ENCODE measurements at regions not wholly inside any gene's neighbourhood (a gene's known extent, or its start where the extent isn't known, plus 50 kb on each side); places are given as distances from the start of the nearest gene placed in this dataset.

DNA sequence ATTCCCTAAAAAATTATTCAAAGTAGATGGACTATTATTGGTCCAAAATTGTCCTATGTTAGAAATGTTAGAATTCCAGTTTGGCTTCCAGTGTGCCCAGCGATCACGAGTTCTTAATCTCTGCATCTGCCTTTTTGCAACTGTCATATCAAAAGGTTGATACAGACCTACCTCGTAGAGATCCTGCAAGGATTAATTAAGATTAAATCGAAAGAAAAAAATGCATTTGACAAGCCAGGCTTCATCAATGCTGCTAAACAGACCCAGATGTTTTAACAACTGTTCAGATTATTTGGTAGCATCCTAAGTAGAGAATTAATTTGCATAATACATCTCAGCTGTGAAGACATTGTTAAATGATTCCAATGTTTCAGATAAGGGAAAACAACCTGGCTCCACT, 336.5 kb downstream of the CRPPA start:
- no peaks in the 10 kb centered on the region for H3K36me3 ChIP-seq (ENCODE audit: control insufficient read depth, insufficient read depth, low read length)
- WGBS, 2 experiments: 95% methylated on average over 4 of the region's 4 CpGs
- no peaks in the 10 kb centered on the region for H3K27me3 ChIP-seq (ENCODE audit: control insufficient read depth, insufficient read depth, low read length, poor library complexity, severe bottlenecking)

DNA sequence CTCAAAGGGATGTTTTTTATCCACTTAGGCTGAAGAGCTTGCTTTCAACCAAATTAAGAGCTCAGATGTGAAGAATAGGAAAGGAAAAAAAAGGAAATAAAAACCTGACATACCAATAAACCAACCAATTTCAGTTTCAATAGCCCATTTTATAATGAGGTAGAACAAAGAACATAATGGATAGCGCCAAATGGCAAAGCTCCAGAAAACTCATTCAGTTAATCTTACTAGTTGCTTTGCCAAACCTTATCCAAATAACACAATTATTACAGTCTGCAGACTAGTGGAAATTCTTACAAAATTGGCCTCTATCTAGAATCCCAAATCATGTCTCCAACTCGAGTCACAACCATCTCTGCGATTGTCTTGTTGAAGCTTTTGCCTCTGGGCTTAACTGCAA, 337.0 kb downstream of the CRPPA start:
- Histone ChIP-seq H3K27ac (ENCODE audit: insufficient read depth, low read depth, low read length, poor library complexity, severe bottlenecking) (no peak overlapping the region), H3K27me3 (ENCODE audit: control insufficient read depth, insufficient read depth, low read length, poor library complexity, severe bottlenecking) (no peaks in the 10 kb centered on the region), H3K4me3 (ENCODE audit: insufficient read depth, low read depth, low read length) (no peak overlapping the region), H3K4me1 (ENCODE audit: control insufficient read depth, insufficient read depth, low read length) (no peaks in the 10 kb centered on the region), H3K36me3 (ENCODE audit: control insufficient read depth, insufficient read depth, low read length) (no peaks in the 10 kb centered on the region), H3K9me3 (ENCODE audit: control insufficient read depth, low read length) (no peaks in the 10 kb centered on the region)
- 98 to 100% methylated on average over 3 of the region's 3 CpGs for WGBS, 2 experiments

More for the DNA sequence above, 336.5 kb downstream of the CRPPA start:
- no peaks in the 10 kb centered on the region for H3K4me1 ChIP-seq (ENCODE audit: control insufficient read depth, insufficient read depth, low read length)
- no peak overlapping the region for H3K27ac ChIP-seq (ENCODE audit: insufficient read depth, low read depth, low read length, poor library complexity, severe bottlenecking)
- H3K4me3 ChIP-seq (ENCODE audit: insufficient read depth, low read depth, low read length): no peak overlapping the region
- H3K9me3 ChIP-seq (ENCODE audit: control insufficient read depth, low read length): no peaks in the 10 kb centered on the region

DNA sequence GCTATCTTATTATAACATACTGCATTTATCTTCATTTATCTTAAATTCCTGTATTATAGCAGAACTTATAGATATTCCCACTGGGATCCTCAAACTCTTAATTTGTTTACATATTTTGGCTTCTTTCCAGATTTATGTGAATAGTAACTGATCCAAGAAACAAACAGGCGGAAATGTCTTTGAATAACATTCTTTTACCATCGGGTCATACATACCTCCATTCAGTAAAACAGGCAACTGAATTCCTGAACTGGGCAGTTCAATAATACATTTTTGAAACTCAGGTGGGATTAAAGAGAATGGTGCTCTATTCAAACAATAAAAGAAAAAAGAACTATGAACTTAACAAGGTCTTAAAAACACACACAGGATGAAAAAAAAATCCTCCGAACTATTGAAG, 337.4 kb downstream of the CRPPA start:
- Histone ChIP-seq H3K27me3 (ENCODE audit: control insufficient read depth, insufficient read depth, low read length, poor library complexity, severe bottlenecking) (no peaks in the 10 kb centered on the region), H3K4me1 (ENCODE audit: control insufficient read depth, insufficient read depth, low read length) (no peaks in the 10 kb centered on the region), H3K9me3 (ENCODE audit: control insufficient read depth, low read length) (no peaks in the 10 kb centered on the region), H3K4me3 (ENCODE audit: insufficient read depth, low read depth, low read length) (no peak overlapping the region), H3K27ac (ENCODE audit: insufficient read depth, low read depth, low read length, poor library complexity, severe bottlenecking) (no peak overlapping the region), H3K36me3 (ENCODE audit: control insufficient read depth, insufficient read depth, low read length) (no peaks in the 10 kb centered on the region)
- 46 to 58% methylated on average over 2 to 3 of the region's 3 CpGs for WGBS, 2 experiments

DNA sequence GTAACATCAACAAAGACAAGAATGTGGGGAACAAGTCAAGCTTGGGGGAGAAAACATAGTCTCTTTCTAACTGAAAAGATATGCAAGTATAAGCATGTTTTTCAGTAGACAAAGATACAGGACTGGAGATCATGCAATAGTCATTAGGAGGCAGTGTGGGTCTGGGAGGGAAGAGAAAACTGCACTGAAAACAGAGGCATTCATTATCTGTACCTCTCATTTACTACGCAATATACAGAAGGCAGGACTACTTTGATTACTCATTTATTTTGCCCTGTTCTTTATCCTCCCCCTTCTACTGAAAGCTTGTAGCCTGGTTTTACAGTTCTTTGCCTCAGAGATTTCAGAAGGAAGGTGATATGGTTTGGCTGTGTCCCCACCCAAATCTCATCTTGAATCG, 341.2 kb downstream of the CRPPA start:
- Histone ChIP-seq H3K27me3 (ENCODE audit: control insufficient read depth, insufficient read depth, low read length, poor library complexity, severe bottlenecking) (no peaks in the 10 kb centered on the region), H3K9me3 (ENCODE audit: control insufficient read depth, low read length) (no peaks in the 10 kb centered on the region), H3K36me3 (ENCODE audit: control insufficient read depth, insufficient read depth, low read length) (no peaks in the 10 kb centered on the region), H3K4me3 (ENCODE audit: insufficient read depth, low read depth, low read length) (no peak overlapping the region), H3K4me1 (ENCODE audit: control insufficient read depth, insufficient read depth, low read length) (no peaks in the 10 kb centered on the region), H3K27ac (ENCODE audit: insufficient read depth, low read depth, low read length, poor library complexity, severe bottlenecking) (no peak overlapping the region)
- 92 to 95% methylated on average over 2 of the region's 2 CpGs for WGBS, 2 experiments

DNA sequence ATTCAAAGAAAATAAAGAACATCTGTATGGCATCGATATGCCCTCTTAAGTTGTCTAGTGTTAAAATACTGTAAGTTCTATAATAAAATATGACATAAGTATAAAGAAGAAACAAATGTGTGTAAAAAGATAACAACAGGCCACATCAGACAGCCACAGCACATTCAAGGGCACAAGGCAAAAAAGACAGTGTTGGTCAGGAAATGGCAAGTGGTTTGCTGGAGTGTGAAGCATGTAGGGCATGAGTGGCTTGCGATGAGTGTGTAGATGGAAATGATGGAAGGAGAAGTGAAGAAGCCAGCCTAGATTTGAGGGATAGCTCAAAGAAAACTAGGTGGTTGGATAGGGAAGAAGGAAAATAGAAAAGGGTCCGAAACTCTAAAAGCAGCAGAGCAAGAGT, 341.6 kb downstream of the CRPPA start:
- no peak overlapping the region for H3K27ac ChIP-seq (ENCODE audit: insufficient read depth, low read depth, low read length, poor library complexity, severe bottlenecking)
- 91 to 97% methylated on average over 3 of the region's 3 CpGs for WGBS, 2 experiments
- H3K4me1 ChIP-seq (ENCODE audit: control insufficient read depth, insufficient read depth, low read length): no peaks in the 10 kb centered on the region

DNA sequence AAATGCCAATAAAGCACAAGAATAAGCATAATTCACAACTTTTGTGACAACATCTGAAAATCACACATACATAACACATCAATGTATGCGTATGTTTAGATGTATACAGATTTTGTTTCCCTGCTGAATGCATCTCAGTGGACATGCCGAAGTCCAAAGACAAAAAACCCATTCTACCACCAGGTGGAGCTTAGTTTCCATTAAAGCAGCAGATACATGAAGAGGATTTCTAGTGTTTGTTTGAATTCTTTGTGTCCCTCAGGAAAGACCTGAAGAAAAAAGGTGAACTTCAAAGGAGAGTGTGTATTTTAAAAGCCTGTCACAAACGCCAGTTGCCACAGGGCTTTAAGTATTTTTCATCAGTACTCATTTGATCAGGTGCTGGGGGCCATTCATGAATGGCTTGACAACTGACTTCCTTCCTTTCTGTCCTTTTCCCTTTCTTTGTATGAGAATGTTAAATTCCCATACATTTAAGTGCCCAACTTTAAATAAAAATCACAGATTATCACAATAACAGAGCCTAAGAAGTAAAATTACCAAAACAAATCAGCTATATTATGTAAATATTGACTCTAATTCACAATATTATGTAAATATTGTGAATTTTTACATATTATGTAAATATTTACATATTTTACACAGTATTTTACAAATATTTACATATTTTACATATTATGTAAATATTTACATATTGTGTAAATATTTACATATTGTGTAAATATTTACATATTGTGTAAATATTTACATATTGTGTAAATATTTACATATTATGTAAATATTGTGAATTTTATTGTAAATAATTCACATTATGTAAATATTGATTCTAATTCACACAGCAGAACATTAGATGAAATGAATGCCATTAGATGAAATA, 343.0 kb downstream of the CRPPA start:
- no peak overlapping the region for H3K27ac ChIP-seq (ENCODE audit: insufficient read depth, low read depth, low read length, poor library complexity, severe bottlenecking)
- no peaks in the 10 kb centered on the region for H3K36me3 ChIP-seq (ENCODE audit: control insufficient read depth, insufficient read depth, low read length)
- no peaks in the 10 kb centered on the region for H3K27me3 ChIP-seq (ENCODE audit: control insufficient read depth, insufficient read depth, low read length, poor library complexity, severe bottlenecking)
- 14 to 66% methylated on average over 1 to 3 of the region's 3 CpGs for WGBS, 2 experiments
- H3K9me3 ChIP-seq (ENCODE audit: control insufficient read depth, low read length): no peaks in the 10 kb centered on the region
- H3K4me3 ChIP-seq (ENCODE audit: insufficient read depth, low read depth, low read length): no peak overlapping the region
- no peaks in the 10 kb centered on the region for H3K4me1 ChIP-seq (ENCODE audit: control insufficient read depth, insufficient read depth, low read length)

More for the DNA sequence above, 341.6 kb downstream of the CRPPA start:
- H3K36me3 ChIP-seq (ENCODE audit: control insufficient read depth, insufficient read depth, low read length): no peaks in the 10 kb centered on the region
- no peaks in the 10 kb centered on the region for H3K27me3 ChIP-seq (ENCODE audit: control insufficient read depth, insufficient read depth, low read length, poor library complexity, severe bottlenecking)
- H3K9me3 ChIP-seq (ENCODE audit: control insufficient read depth, low read length): no peaks in the 10 kb centered on the region
- no peak overlapping the region for H3K4me3 ChIP-seq (ENCODE audit: insufficient read depth, low read depth, low read length)

DNA sequence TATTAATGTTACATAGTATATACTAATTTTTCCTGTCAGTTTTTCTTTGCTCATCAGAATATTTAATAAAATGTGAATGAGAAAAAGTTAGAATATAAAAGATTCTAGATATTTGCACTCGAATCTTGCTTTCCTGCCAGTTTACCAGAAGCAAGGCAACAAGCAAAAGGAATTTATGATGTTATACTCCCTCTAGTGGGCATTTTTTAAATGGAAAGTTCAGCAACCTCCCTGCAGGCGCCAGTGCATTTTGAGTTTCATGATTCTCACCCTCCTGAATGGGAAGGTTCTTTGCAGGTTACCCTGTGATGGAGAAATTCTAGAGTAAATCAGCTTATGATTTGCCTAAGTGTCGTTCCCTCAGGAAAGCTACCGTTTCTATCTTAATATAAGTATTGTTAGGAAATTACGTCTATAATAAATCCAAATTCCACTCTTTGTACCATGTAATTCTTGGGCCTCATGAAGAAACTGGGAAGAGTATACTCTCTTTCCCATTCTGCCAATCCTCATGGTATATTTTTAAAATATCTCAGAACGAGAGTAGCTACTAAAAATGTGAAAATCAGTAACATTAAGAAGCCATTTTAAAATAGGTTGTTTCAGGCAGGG, 350.0 kb downstream of the CRPPA start:
- H3K27ac ChIP-seq (ENCODE audit: insufficient read depth, low read depth, low read length, poor library complexity, severe bottlenecking): no peak overlapping the region
- no peaks in the 10 kb centered on the region for H3K9me3 ChIP-seq (ENCODE audit: control insufficient read depth, low read length)
- no peaks in the 10 kb centered on the region for H3K27me3 ChIP-seq (ENCODE audit: control insufficient read depth, insufficient read depth, low read length, poor library complexity, severe bottlenecking)
- H3K36me3 ChIP-seq (ENCODE audit: control insufficient read depth, insufficient read depth, low read length): no peaks in the 10 kb centered on the region
- H3K4me3 ChIP-seq (ENCODE audit: insufficient read depth, low read depth, low read length): no peak overlapping the region
- 30 to 52% methylated on average over 2 to 4 of the region's 6 CpGs for WGBS, 2 experiments
- no peaks in the 10 kb centered on the region for H3K4me1 ChIP-seq (ENCODE audit: control insufficient read depth, insufficient read depth, low read length)

DNA sequence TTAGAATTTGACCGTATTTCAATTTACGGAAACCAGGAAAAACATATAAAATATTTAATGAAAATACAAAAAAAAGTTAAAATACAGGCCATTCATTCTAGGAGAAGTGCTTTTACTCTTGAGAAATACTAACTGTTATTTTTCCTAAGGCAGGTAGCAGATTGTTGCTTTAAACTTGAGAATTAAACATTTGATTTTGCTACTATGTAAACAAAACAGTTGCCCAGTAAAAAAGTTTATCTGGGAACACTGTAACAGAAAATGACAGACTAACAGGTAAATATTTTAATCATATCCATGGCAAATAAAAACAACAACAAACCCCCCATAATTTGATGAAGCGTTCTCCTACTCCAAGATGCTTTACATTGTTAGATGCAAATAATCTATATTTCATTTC, 350.5 kb downstream of the CRPPA start:
- Histone ChIP-seq H3K4me1 (ENCODE audit: control insufficient read depth, insufficient read depth, low read length) (no peaks in the 10 kb centered on the region), H3K36me3 (ENCODE audit: control insufficient read depth, insufficient read depth, low read length) (no peaks in the 10 kb centered on the region), H3K27me3 (ENCODE audit: control insufficient read depth, insufficient read depth, low read length, poor library complexity, severe bottlenecking) (no peaks in the 10 kb centered on the region), H3K9me3 (ENCODE audit: control insufficient read depth, low read length) (no peaks in the 10 kb centered on the region), H3K27ac (ENCODE audit: insufficient read depth, low read depth, low read length, poor library complexity, severe bottlenecking) (no peak overlapping the region), H3K4me3 (ENCODE audit: insufficient read depth, low read depth, low read length) (no peak overlapping the region)
- 92% methylated on average over 3 of the region's 3 CpGs; no CpG with 5 or more reads in 1 of the 2 experiments for WGBS, 2 experiments

DNA sequence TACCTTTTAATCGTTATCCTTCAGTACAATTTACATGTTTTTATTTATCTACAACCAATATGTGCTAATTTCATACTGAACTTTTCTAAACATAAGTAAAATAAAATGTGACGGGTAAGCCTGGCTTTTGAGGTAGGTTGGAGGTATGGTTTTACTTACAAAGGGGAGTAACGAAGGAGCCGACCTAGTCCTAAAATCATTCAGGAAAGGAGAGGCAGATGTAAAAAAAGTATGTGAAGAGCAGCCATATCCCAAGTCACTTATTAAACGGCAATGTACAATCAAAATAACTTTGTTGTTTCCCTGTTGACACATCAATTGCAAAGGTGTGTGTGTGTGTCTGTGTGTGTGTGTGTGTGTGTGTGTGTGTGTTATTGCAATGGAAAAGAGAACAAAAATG, 351.3 kb downstream of the CRPPA start:
- H3K36me3 ChIP-seq (ENCODE audit: control insufficient read depth, insufficient read depth, low read length): no peaks in the 10 kb centered on the region
- no peak overlapping the region for H3K4me3 ChIP-seq (ENCODE audit: insufficient read depth, low read depth, low read length)
- H3K4me1 ChIP-seq (ENCODE audit: control insufficient read depth, insufficient read depth, low read length): no peaks in the 10 kb centered on the region
- WGBS, 2 experiments: 98% methylated on average over 4 of the region's 5 CpGs
- no peak overlapping the region for H3K27ac ChIP-seq (ENCODE audit: insufficient read depth, low read depth, low read length, poor library complexity, severe bottlenecking)
- H3K9me3 ChIP-seq (ENCODE audit: control insufficient read depth, low read length): no peaks in the 10 kb centered on the region
- H3K27me3 ChIP-seq (ENCODE audit: control insufficient read depth, insufficient read depth, low read length, poor library complexity, severe bottlenecking): no peaks in the 10 kb centered on the region

DNA sequence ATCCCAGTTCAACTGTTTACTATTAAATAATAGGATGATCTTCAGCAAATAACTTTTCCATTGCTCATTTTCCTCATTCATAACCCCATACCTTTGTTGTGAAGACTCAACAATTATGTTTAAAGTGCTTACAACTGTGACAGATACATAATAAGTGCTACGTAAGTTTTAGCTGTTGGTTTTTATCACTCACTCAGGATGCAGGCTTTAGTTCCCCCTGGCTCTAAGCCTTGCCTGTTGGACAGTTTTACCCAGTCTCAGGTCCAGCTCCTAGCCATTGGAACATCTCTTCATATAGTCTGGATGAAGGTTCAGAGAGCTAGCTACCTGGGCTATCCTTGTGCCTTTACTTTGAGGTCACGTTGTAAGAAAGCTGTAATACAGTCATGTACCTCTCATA, 353.2 kb downstream of the CRPPA start:
- H3K9me3 ChIP-seq (ENCODE audit: control insufficient read depth, low read length): no peaks in the 10 kb centered on the region
- 93 to 97% methylated on average over 2 of the region's 2 CpGs for WGBS, 2 experiments
- no peak overlapping the region for H3K4me3 ChIP-seq (ENCODE audit: insufficient read depth, low read depth, low read length)
- no peaks in the 10 kb centered on the region for H3K4me1 ChIP-seq (ENCODE audit: control insufficient read depth, insufficient read depth, low read length)
- no peaks in the 10 kb centered on the region for H3K36me3 ChIP-seq (ENCODE audit: control insufficient read depth, insufficient read depth, low read length)
- H3K27ac ChIP-seq (ENCODE audit: insufficient read depth, low read depth, low read length, poor library complexity, severe bottlenecking): no peak overlapping the region
- H3K27me3 ChIP-seq (ENCODE audit: control insufficient read depth, insufficient read depth, low read length, poor library complexity, severe bottlenecking): no peaks in the 10 kb centered on the region

Data from ectodermal cell (in vitro differentiated cells).